GM12878 (cell line): ENCODE measurements at regions not wholly inside any gene's neighbourhood (a gene's known extent, or its start where the extent isn't known, plus 50 kb on each side); places are given as distances from the start of the nearest gene placed in this dataset.

Experiments used
- BACH1 ChIP-seq: fragments of 450-650 bp; IDR thresholded peaks from 2 replicates; pipeline ENCODE4 v1.6.1; 2017; ENCODE audit warnings: mild to moderate bottlenecking, borderline replicate concordance
- HDAC6 ChIP-seq: fragments of 200-600 bp; sonication (generic); IDR thresholded peaks from one replicate; pipeline ENCODE4 v1.8.0; 2017; ENCODE audit warnings: antibody characterized with exemption; ENCODE audit not compliant: unreplicated experiment
- KAT2A ChIP-seq: conservative IDR thresholded peaks from 2 replicates; pipeline ENCODE4 v1.6.1; 2011; ENCODE audit warnings: low read depth, low read length; ENCODE audit not compliant: control insufficient read depth
- MTA2 ChIP-seq: fragments of 450-650 bp; IDR thresholded peaks from 2 replicates; pipeline ENCODE4 v1.6.1; 2016; ENCODE audit warnings: low read depth, mild to moderate bottlenecking, moderate library complexity
- MXI1 ChIP-seq: fragments of 150-350 bp; IDR thresholded peaks from 2 replicates; pipeline ENCODE4 v1.6.1; 2011; ENCODE audit warnings: low read depth, mild to moderate bottlenecking, inconsistent platforms, low read length, improper control_type of control experiment
- NFYA ChIP-seq: IDR thresholded peaks from 2 replicates; pipeline ENCODE4 v1.6.1; 2011; ENCODE audit warnings: low read depth, mild to moderate bottlenecking, low read length, improper control_type of control experiment, borderline replicate concordance
- RAD21 ChIP-seq: IDR thresholded peaks from 2 replicates; pipeline ENCODE4 v1.6.1; 2011; ENCODE audit warnings: mild to moderate bottlenecking, low read depth, low read length, moderate library complexity; ENCODE audit not compliant: insufficient read depth
- RAD51 ChIP-seq: fragments of 450-650 bp; IDR thresholded peaks from 2 replicates; pipeline ENCODE4 v1.6.1; 2016; ENCODE audit warnings: moderate library complexity, mild to moderate bottlenecking, inconsistent platforms
- RBBP5 ChIP-seq: fragments of 200-600 bp; sonication (generic); conservative IDR thresholded peaks from 2 replicates; pipeline ENCODE4 v1.6.1; 2016
- RUNX3 ChIP-seq: IDR thresholded peaks from 2 replicates; pipeline ENCODE4 v1.6.1; 2012; ENCODE audit warnings: low read length, inconsistent platforms
- SMAD5 ChIP-seq: IDR thresholded peaks from 2 replicates; pipeline ENCODE4 v1.6.1; 2016; ENCODE audit warnings: antibody characterized with exemption, low read depth
- SMC3 ChIP-seq: IDR thresholded peaks from 2 replicates; pipeline ENCODE4 v1.6.1; 2011; ENCODE audit warnings: low read length, improper control_type of control experiment, borderline replicate concordance
- SRF ChIP-seq, 2 experiments: IDR thresholded peaks; 2 replicates each; pipeline ENCODE4 v1.6.1; 2011; ENCODE audit warnings: low read depth in 2 of 2, low read length in 2 of 2, mild to moderate bottlenecking in 1 of 2, moderate library complexity in 1 of 2
- TF ChIP-seq, protein P1 (sequence below), 3 experiments: IDR thresholded peaks in 2 of 3; conservative IDR thresholded peaks in 1 of 3; 2 replicates each; pipeline ENCODE4 v1.5.1; 2011; ENCODE audit warnings: low read depth in 3 of 3, low read length in 3 of 3, mild to moderate bottlenecking in 3 of 3, control low read depth in 2 of 3, moderate library complexity in 2 of 3, inconsistent platforms in 1 of 3, mixed read lengths in 1 of 3; ENCODE audit not compliant: control insufficient read depth in 2 of 3, insufficient read depth in 1 of 3; ENCODE audit errors: extremely low read depth in 1 of 3
- TF ChIP-seq, protein P2 (sequence below): fragments of 150-350 bp; IDR thresholded peaks from 2 replicates; pipeline ENCODE4 v1.6.1; 2016; ENCODE audit warnings: low read depth, low read length
- TF ChIP-seq, protein P3 (sequence below): IDR thresholded peaks from 2 replicates; pipeline ENCODE4 v1.6.1; 2012; ENCODE audit warnings: low read length, inconsistent platforms
- TF ChIP-seq, protein P4 (sequence below): fragments of 450-650 bp; IDR thresholded peaks from 2 replicates; pipeline ENCODE4 v1.6.1; 2017; ENCODE audit warnings: mild to moderate bottlenecking, moderate library complexity

GRCh38 chr4:146029939-146030710 is 91.5 kb upstream of the ZNF827 start (continued):
- peak; percentile 51; the same call in 1 of the 2 replicates for TF ChIP-seq RUNX3
- no peak for TF ChIP-seq SRF (IDR thresholded peaks at IDR 0.05; ENCODE audit: low read depth in 2 of 2, low read length in 2 of 2)
- TF ChIP-seq HDAC6: no peak
- TF ChIP-seq, protein P1, sequence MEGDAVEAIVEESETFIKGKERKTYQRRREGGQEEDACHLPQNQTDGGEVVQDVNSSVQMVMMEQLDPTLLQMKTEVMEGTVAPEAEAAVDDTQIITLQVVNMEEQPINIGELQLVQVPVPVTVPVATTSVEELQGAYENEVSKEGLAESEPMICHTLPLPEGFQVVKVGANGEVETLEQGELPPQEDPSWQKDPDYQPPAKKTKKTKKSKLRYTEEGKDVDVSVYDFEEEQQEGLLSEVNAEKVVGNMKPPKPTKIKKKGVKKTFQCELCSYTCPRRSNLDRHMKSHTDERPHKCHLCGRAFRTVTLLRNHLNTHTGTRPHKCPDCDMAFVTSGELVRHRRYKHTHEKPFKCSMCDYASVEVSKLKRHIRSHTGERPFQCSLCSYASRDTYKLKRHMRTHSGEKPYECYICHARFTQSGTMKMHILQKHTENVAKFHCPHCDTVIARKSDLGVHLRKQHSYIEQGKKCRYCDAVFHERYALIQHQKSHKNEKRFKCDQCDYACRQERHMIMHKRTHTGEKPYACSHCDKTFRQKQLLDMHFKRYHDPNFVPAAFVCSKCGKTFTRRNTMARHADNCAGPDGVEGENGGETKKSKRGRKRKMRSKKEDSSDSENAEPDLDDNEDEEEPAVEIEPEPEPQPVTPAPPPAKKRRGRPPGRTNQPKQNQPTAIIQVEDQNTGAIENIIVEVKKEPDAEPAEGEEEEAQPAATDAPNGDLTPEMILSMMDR (IDR thresholded peaks at IDR 0.05 in 2 of 3, conservative IDR thresholded peaks at IDR 0.05 in 1 of 3; ENCODE audit: control insufficient read depth in 2 of 3, extremely low read depth in 1 of 3, insufficient read depth in 1 of 3, low read depth in 3 of 3, low read length in 3 of 3): no peak
- TF ChIP-seq SMC3: no peak
- no peak for TF ChIP-seq MXI1
- TF ChIP-seq KAT2A: no peak
- TF ChIP-seq, protein P2, sequence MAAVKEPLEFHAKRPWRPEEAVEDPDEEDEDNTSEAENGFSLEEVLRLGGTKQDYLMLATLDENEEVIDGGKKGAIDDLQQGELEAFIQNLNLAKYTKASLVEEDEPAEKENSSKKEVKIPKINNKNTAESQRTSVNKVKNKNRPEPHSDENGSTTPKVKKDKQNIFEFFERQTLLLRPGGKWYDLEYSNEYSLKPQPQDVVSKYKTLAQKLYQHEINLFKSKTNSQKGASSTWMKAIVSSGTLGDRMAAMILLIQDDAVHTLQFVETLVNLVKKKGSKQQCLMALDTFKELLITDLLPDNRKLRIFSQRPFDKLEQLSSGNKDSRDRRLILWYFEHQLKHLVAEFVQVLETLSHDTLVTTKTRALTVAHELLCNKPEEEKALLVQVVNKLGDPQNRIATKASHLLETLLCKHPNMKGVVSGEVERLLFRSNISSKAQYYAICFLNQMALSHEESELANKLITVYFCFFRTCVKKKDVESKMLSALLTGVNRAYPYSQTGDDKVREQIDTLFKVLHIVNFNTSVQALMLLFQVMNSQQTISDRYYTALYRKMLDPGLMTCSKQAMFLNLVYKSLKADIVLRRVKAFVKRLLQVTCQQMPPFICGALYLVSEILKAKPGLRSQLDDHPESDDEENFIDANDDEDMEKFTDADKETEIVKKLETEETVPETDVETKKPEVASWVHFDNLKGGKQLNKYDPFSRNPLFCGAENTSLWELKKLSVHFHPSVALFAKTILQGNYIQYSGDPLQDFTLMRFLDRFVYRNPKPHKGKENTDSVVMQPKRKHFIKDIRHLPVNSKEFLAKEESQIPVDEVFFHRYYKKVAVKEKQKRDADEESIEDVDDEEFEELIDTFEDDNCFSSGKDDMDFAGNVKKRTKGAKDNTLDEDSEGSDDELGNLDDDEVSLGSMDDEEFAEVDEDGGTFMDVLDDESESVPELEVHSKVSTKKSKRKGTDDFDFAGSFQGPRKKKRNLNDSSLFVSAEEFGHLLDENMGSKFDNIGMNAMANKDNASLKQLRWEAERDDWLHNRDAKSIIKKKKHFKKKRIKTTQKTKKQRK: no peak
- TF ChIP-seq BACH1: peak; percentile 59
- TF ChIP-seq RAD51: no peak
- no peak for TF ChIP-seq SMAD5
- 0 out of 2 replicates have a peak, but pooled peaks have one; percentile 22 for TF ChIP-seq RAD21
- TF ChIP-seq NFYA: no peak
- TF ChIP-seq, protein P3, sequence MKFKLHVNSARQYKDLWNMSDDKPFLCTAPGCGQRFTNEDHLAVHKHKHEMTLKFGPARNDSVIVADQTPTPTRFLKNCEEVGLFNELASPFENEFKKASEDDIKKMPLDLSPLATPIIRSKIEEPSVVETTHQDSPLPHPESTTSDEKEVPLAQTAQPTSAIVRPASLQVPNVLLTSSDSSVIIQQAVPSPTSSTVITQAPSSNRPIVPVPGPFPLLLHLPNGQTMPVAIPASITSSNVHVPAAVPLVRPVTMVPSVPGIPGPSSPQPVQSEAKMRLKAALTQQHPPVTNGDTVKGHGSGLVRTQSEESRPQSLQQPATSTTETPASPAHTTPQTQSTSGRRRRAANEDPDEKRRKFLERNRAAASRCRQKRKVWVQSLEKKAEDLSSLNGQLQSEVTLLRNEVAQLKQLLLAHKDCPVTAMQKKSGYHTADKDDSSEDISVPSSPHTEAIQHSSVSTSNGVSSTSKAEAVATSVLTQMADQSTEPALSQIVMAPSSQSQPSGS: peak; percentile 11; the same call in 1 of the 2 replicates
- peak; percentile 64 for TF ChIP-seq MTA2
- TF ChIP-seq, protein P4, sequence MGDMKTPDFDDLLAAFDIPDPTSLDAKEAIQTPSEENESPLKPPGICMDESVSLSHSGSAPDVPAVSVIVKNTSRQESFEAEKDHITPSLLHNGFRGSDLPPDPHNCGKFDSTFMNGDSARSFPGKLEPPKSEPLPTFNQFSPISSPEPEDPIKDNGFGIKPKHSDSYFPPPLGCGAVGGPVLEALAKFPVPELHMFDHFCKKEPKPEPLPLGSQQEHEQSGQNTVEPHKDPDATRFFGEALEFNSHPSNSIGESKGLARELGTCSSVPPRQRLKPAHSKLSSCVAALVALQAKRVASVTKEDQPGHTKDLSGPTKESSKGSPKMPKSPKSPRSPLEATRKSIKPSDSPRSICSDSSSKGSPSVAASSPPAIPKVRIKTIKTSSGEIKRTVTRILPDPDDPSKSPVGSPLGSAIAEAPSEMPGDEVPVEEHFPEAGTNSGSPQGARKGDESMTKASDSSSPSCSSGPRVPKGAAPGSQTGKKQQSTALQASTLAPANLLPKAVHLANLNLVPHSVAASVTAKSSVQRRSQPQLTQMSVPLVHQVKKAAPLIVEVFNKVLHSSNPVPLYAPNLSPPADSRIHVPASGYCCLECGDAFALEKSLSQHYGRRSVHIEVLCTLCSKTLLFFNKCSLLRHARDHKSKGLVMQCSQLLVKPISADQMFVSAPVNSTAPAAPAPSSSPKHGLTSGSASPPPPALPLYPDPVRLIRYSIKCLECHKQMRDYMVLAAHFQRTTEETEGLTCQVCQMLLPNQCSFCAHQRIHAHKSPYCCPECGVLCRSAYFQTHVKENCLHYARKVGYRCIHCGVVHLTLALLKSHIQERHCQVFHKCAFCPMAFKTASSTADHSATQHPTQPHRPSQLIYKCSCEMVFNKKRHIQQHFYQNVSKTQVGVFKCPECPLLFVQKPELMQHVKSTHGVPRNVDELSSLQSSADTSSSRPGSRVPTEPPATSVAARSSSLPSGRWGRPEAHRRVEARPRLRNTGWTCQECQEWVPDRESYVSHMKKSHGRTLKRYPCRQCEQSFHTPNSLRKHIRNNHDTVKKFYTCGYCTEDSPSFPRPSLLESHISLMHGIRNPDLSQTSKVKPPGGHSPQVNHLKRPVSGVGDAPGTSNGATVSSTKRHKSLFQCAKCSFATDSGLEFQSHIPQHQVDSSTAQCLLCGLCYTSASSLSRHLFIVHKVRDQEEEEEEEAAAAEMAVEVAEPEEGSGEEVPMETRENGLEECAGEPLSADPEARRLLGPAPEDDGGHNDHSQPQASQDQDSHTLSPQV: no peak
- no peak for TF ChIP-seq RBBP5
